IMR-90 (cell line): ENCODE measurements at regions not wholly inside any gene's neighbourhood (a gene's known extent, or its start where the extent isn't known, plus 50 kb on each side); places are given as distances from the start of the nearest gene placed in this dataset.

Source experiments
- ATAC-seq: fragments of 200-7000 bp; cut with Tn5 transposase; 2 replicates; pipeline ENCODE4 v1.9.1; 2020; ENCODE audit warnings: low read depth, mild to moderate bottlenecking, moderate library complexity
- BruUV-seq: library from RNA; stranded (reverse); fragments of 400-500 nt; replicated peaks from 2 replicates; lab custom pipeline; 2021; lab: Mats Ljungman, UMichigan
- CTCF ChIA-PET: fragments of 300-600 bp; formaldehyde crosslinking; extraction: SDS; loops from one replicate; lab custom pipeline; 2021; ENCODE audit warnings: antibody characterized with exemption; lab: Yijun Ruan, JAX
- POLR2A ChIA-PET: fragments of 300-600 bp; sonication (Branson Sonifier 250); formaldehyde crosslinking; loops from one replicate; lab custom pipeline; 2022; ENCODE audit warnings: antibody characterized with exemption; ENCODE audit not compliant: unreplicated experiment; lab: Charles Lee
- DNase-seq: peaks from one replicate; pipeline ENCODE4 v3.0.0; 2013
- H2AFZ ChIP-seq: replicated peaks from 2 replicates; pipeline ENCODE3; 2013; ENCODE audit warnings: low read length, mild to moderate bottlenecking; ENCODE audit not compliant: poor library complexity
- H2AK5ac ChIP-seq: 2 replicates; pipeline ENCODE4 v1.6.1; 2013; ENCODE audit warnings: low read depth, low read length, inconsistent platforms
- H2AK9ac ChIP-seq: replicated peaks from 2 replicates; pipeline ENCODE3; 2013; ENCODE audit warnings: mild to moderate bottlenecking, low read depth, low read length, moderate library complexity; ENCODE audit not compliant: poor library complexity
- H2BK120ac ChIP-seq: 2 replicates; pipeline ENCODE4 v1.6.1; 2013; ENCODE audit warnings: low read depth, low read length, inconsistent platforms
- H2BK15ac ChIP-seq: 3 replicates; pipeline ENCODE4 v1.6.1; 2013; ENCODE audit warnings: low read depth, low read length, inconsistent platforms
- H2BK20ac ChIP-seq: 2 replicates; pipeline ENCODE4 v1.6.1; 2013; ENCODE audit warnings: low read depth, mild to moderate bottlenecking, inconsistent platforms, low read length, moderate library complexity
- H2BK5ac ChIP-seq: 2 replicates; pipeline ENCODE4 v1.6.1; 2013; ENCODE audit warnings: mild to moderate bottlenecking, low read depth, low read length, inconsistent platforms; ENCODE audit not compliant: poor library complexity, severe bottlenecking
- H3K14ac ChIP-seq: replicated peaks from 2 replicates; pipeline ENCODE4 v1.6.1; 2013; ENCODE audit warnings: low read depth, low read length, inconsistent platforms
- H3K18ac ChIP-seq: 2 replicates; pipeline ENCODE4 v1.6.1; 2013; ENCODE audit warnings: low read depth, low read length, control low read depth
- H3K23ac ChIP-seq: 2 replicates; pipeline ENCODE4 v1.6.1; 2013; ENCODE audit warnings: low read depth, low read length, inconsistent platforms
- H3K27ac ChIP-seq: 2 replicates; pipeline ENCODE4 v1.5.1; 2013; ENCODE audit warnings: mild to moderate bottlenecking, control low read depth, low read length; ENCODE audit not compliant: insufficient read depth
- H3K27me3 ChIP-seq: 2 replicates; pipeline ENCODE4 v1.6.1; 2013; ENCODE audit warnings: low read length; ENCODE audit not compliant: control insufficient read depth, insufficient read depth
- H3K36me3 ChIP-seq: 2 replicates; pipeline ENCODE4 v1.6.1; 2013; ENCODE audit warnings: low read length, mixed read lengths; ENCODE audit not compliant: control insufficient read depth, insufficient read depth
- H3K4ac ChIP-seq: 2 replicates; pipeline ENCODE4 v1.6.1; 2013; ENCODE audit warnings: low read depth, low read length, inconsistent platforms
- H3K4me1 ChIP-seq: 2 replicates; pipeline ENCODE4 v1.6.1; 2013; ENCODE audit warnings: low read length, mixed read lengths; ENCODE audit not compliant: control insufficient read depth, insufficient read depth
- H3K4me2 ChIP-seq: 2 replicates; pipeline ENCODE4 v1.6.1; 2013; ENCODE audit warnings: low read depth, mild to moderate bottlenecking, control low read depth, low read length, moderate library complexity
- H3K4me3 ChIP-seq: 2 replicates; pipeline ENCODE4 v1.5.1; 2013; ENCODE audit warnings: low read depth, mild to moderate bottlenecking, control low read depth, low read length, moderate library complexity; ENCODE audit not compliant: insufficient read depth
- H3K56ac ChIP-seq: 2 replicates; pipeline ENCODE4 v1.6.1; 2013; ENCODE audit warnings: low read length, inconsistent platforms; ENCODE audit not compliant: insufficient read depth; ENCODE audit errors: extremely low read depth
- H3K79me1 ChIP-seq, 2 experiments: 2 replicates each; pipeline ENCODE4 v1.6.1; 2013; ENCODE audit warnings: low read length in 2 of 2, inconsistent platforms in 1 of 2, low read depth in 1 of 2
- H3K9ac ChIP-seq: 2 replicates; pipeline ENCODE4 v1.6.1; 2013; ENCODE audit warnings: low read depth, low read length, control low read depth
- H3K9me1 ChIP-seq: 2 replicates; pipeline ENCODE4 v1.6.1; 2013; ENCODE audit warnings: low read length, inconsistent platforms; ENCODE audit not compliant: insufficient read depth
- H3K9me3 ChIP-seq: 2 replicates; pipeline ENCODE4 v1.6.1; 2013; ENCODE audit warnings: low read length; ENCODE audit not compliant: control insufficient read depth, insufficient read depth
- H4K20me1 ChIP-seq: 2 replicates; pipeline ENCODE4 v1.6.1; 2013; ENCODE audit warnings: low read length, inconsistent platforms; ENCODE audit not compliant: insufficient read depth
- H4K5ac ChIP-seq: 2 replicates; pipeline ENCODE4 v1.6.1; 2013; ENCODE audit warnings: mild to moderate bottlenecking, low read depth, low read length, control low read depth
- H4K8ac ChIP-seq, 2 experiments: 2 replicates each; pipeline ENCODE4 v1.6.1; 2013; ENCODE audit warnings: low read depth in 2 of 2, low read length in 2 of 2, control low read depth in 1 of 2, inconsistent platforms in 1 of 2
- H4K91ac ChIP-seq: 2 replicates; pipeline ENCODE4 v1.6.1; 2013; ENCODE audit warnings: low read depth, low read length, inconsistent platforms; ENCODE audit not compliant: insufficient read depth
- NFE2L2 ChIP-seq: fragments of 150-350 bp; IDR thresholded peaks from 2 replicates; pipeline ENCODE4 v1.6.1; 2016; ENCODE audit warnings: low read depth, mild to moderate bottlenecking, low read length
- POLR2A ChIP-seq: IDR thresholded peaks from 2 replicates; pipeline ENCODE4 v1.6.1; 2012; ENCODE audit warnings: mild to moderate bottlenecking, low read depth, low read length
- RAD21 ChIP-seq: IDR thresholded peaks from 2 replicates; pipeline ENCODE4 v1.6.1; 2012; ENCODE audit warnings: low read length, improper control_type of control experiment
- RCOR1 ChIP-seq: IDR thresholded peaks from 2 replicates; pipeline ENCODE4 v1.6.1; 2012; ENCODE audit warnings: mild to moderate bottlenecking, low read length, improper control_type of control experiment; ENCODE audit not compliant: insufficient replicate concordance
- WGBS, 2 experiments: methylation state at CpG; one replicate each; pipeline versions ENCODE4 v1.1.5 to v1.1.7; 2013; ENCODE audit warnings: missing lambda C conversion rate in 2 of 2; ENCODE audit not compliant: insufficient read length in 1 of 2; ENCODE audit errors: extremely low coverage in 2 of 2; 5-methylcytosine and 5-hydroxymethylcytosine counted together
- dilution Hi-C: fragments of 300-500 bp; cut with HindIII; formaldehyde crosslinking; loops from one replicate; pipeline ENCODE4 v1.14.3; 2018; ENCODE audit warnings: low sequenced_read_pairs; ENCODE audit not compliant: unreplicated experiment
- in situ Hi-C: fragments of 300-500 bp; cut with MboI; formaldehyde crosslinking; loops from 3 replicates; pipeline ENCODE4 v1.14.3; 2019; ENCODE audit warnings: low sequenced_read_pairs, inconsistent platforms, mixed read lengths
- intact Hi-C: fragments of 100-400 bp; cut with micrococcal nuclease; formaldehyde crosslinking; loops from 2 replicates; pipeline ENCODE4 v1.10.0; 2022

DNA sequence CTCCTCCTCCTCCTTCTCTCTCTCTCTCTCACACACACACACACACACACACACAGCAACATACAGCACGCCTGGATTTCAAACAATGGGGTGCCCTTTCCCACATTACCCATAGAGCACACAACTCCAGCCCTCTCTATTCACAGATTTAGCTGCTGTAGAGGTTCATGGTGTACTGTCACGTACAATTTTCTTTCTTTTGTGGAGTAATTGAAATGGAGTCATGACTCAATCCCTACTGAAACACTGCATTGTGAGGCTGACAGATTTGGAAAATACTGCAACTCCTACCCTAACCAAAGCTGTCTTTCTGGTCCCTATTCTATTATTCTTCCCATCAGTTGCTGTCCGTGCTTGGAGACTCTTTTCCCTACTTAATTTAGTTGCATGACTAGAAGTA is 166.9 kb downstream of the EDN1 start:
- H3K36me3 ChIP-seq, result no peaks in the 10 kb centered on the region
- no peak overlapping the region for H3K4me2 ChIP-seq
- ChIA-PET POLR2A (no interaction called here), CTCF (no interaction called here)
- H4K91ac ChIP-seq, result no peak overlapping the region
- no peak overlapping the region for H2AK5ac ChIP-seq
- H3K27ac ChIP-seq, result no peak overlapping the region
- H3K79me1 ChIP-seq, result no peaks in the 10 kb centered on the region
- no peak overlapping the region for H3K4me3 ChIP-seq
- peaks cover 6% of the 10 kb centered on the region for H3K9me3 ChIP-seq
- H3K56ac ChIP-seq, result no peak overlapping the region
- no peak overlapping the region for H2BK5ac ChIP-seq
- intact Hi-C loops (no loop called here), in situ Hi-C loops (no loop called here), dilution Hi-C loops (no loop called here)
- no peaks in the 10 kb centered on the region for H3K4me1 ChIP-seq
- no peak overlapping the region for H3K18ac ChIP-seq
- no peak overlapping the region for H4K8ac ChIP-seq
- no peak overlapping the region for H2BK20ac ChIP-seq
- TF ChIP-seq POLR2A (no peak), NFE2L2 (no peak), RCOR1 (no peak), RAD21 (no peak)
- H2BK120ac ChIP-seq, result no peak overlapping the region
- H4K5ac ChIP-seq, result no peak overlapping the region
- no peak overlapping the region for H2AK9ac ChIP-seq
- peaks cover 3% of the 10 kb centered on the region; the same call in 1 of the 2 replicates for H3K27me3 ChIP-seq
- H3K4ac ChIP-seq, result no peak overlapping the region
- 40% methylated on average over 1 of the region's 3 CpGs; no CpG with 5 or more reads in 1 of the 2 experiments for WGBS, 2 experiments
- no peak overlapping the region for H2BK15ac ChIP-seq
- H3K9ac ChIP-seq, result no peak overlapping the region
- H2AFZ ChIP-seq, result no peak overlapping the region
- H4K20me1 ChIP-seq, result no peaks in the 10 kb centered on the region
- no peak overlapping the region for H3K14ac ChIP-seq
- ATAC-seq, result no peak
- BruUV-seq, result no TSS peak
- DNase-seq, result no peak
- no peaks in the 10 kb centered on the region for H3K9me1 ChIP-seq
- no peak overlapping the region for H3K23ac ChIP-seq
